IMR-90 (cell line): ENCODE measurements at regions not wholly inside any gene's neighbourhood (a gene's known extent, or its start where the extent isn't known, plus 50 kb on each side); places are given as distances from the start of the nearest gene placed in this dataset.

Experiments used
- ATAC-seq: fragments of 200-7000 bp; cut with Tn5 transposase; 2 replicates; pipeline ENCODE4 v1.9.1; 2020; ENCODE audit warnings: low read depth, mild to moderate bottlenecking, moderate library complexity
- BruUV-seq: library from RNA; stranded (reverse); fragments of 400-500 nt; replicated peaks from 2 replicates; lab custom pipeline; 2021; lab: Mats Ljungman, UMichigan
- CTCF ChIA-PET: fragments of 300-600 bp; formaldehyde crosslinking; extraction: SDS; loops from one replicate; lab custom pipeline; 2021; ENCODE audit warnings: antibody characterized with exemption; lab: Yijun Ruan, JAX
- POLR2A ChIA-PET: fragments of 300-600 bp; sonication (Branson Sonifier 250); formaldehyde crosslinking; loops from one replicate; lab custom pipeline; 2022; ENCODE audit warnings: antibody characterized with exemption; ENCODE audit not compliant: unreplicated experiment; lab: Charles Lee
- DNase-seq: peaks from one replicate; pipeline ENCODE4 v3.0.0; 2013
- H2AFZ ChIP-seq: replicated peaks from 2 replicates; pipeline ENCODE3; 2013; ENCODE audit warnings: low read length, mild to moderate bottlenecking; ENCODE audit not compliant: poor library complexity
- H2AK5ac ChIP-seq: 2 replicates; pipeline ENCODE4 v1.6.1; 2013; ENCODE audit warnings: low read depth, low read length, inconsistent platforms
- H2AK9ac ChIP-seq: replicated peaks from 2 replicates; pipeline ENCODE3; 2013; ENCODE audit warnings: mild to moderate bottlenecking, low read depth, low read length, moderate library complexity; ENCODE audit not compliant: poor library complexity
- H2BK120ac ChIP-seq: 2 replicates; pipeline ENCODE4 v1.6.1; 2013; ENCODE audit warnings: low read depth, low read length, inconsistent platforms
- H2BK15ac ChIP-seq: 3 replicates; pipeline ENCODE4 v1.6.1; 2013; ENCODE audit warnings: low read depth, low read length, inconsistent platforms
- H2BK20ac ChIP-seq: 2 replicates; pipeline ENCODE4 v1.6.1; 2013; ENCODE audit warnings: low read depth, mild to moderate bottlenecking, inconsistent platforms, low read length, moderate library complexity
- H2BK5ac ChIP-seq: 2 replicates; pipeline ENCODE4 v1.6.1; 2013; ENCODE audit warnings: mild to moderate bottlenecking, low read depth, low read length, inconsistent platforms; ENCODE audit not compliant: poor library complexity, severe bottlenecking
- H3K14ac ChIP-seq: replicated peaks from 2 replicates; pipeline ENCODE4 v1.6.1; 2013; ENCODE audit warnings: low read depth, low read length, inconsistent platforms
- H3K18ac ChIP-seq: 2 replicates; pipeline ENCODE4 v1.6.1; 2013; ENCODE audit warnings: low read depth, low read length, control low read depth
- H3K23ac ChIP-seq: 2 replicates; pipeline ENCODE4 v1.6.1; 2013; ENCODE audit warnings: low read depth, low read length, inconsistent platforms
- H3K27ac ChIP-seq: 2 replicates; pipeline ENCODE4 v1.5.1; 2013; ENCODE audit warnings: mild to moderate bottlenecking, control low read depth, low read length; ENCODE audit not compliant: insufficient read depth
- H3K27me3 ChIP-seq: 2 replicates; pipeline ENCODE4 v1.6.1; 2013; ENCODE audit warnings: low read length; ENCODE audit not compliant: control insufficient read depth, insufficient read depth
- H3K36me3 ChIP-seq: 2 replicates; pipeline ENCODE4 v1.6.1; 2013; ENCODE audit warnings: low read length, mixed read lengths; ENCODE audit not compliant: control insufficient read depth, insufficient read depth
- H3K4ac ChIP-seq: 2 replicates; pipeline ENCODE4 v1.6.1; 2013; ENCODE audit warnings: low read depth, low read length, inconsistent platforms
- H3K4me1 ChIP-seq: 2 replicates; pipeline ENCODE4 v1.6.1; 2013; ENCODE audit warnings: low read length, mixed read lengths; ENCODE audit not compliant: control insufficient read depth, insufficient read depth
- H3K4me2 ChIP-seq: 2 replicates; pipeline ENCODE4 v1.6.1; 2013; ENCODE audit warnings: low read depth, mild to moderate bottlenecking, control low read depth, low read length, moderate library complexity
- H3K4me3 ChIP-seq: 2 replicates; pipeline ENCODE4 v1.5.1; 2013; ENCODE audit warnings: low read depth, mild to moderate bottlenecking, control low read depth, low read length, moderate library complexity; ENCODE audit not compliant: insufficient read depth
- H3K56ac ChIP-seq: 2 replicates; pipeline ENCODE4 v1.6.1; 2013; ENCODE audit warnings: low read length, inconsistent platforms; ENCODE audit not compliant: insufficient read depth; ENCODE audit errors: extremely low read depth
- H3K79me1 ChIP-seq, 2 experiments: 2 replicates each; pipeline ENCODE4 v1.6.1; 2013; ENCODE audit warnings: low read length in 2 of 2, inconsistent platforms in 1 of 2, low read depth in 1 of 2
- H3K9ac ChIP-seq: 2 replicates; pipeline ENCODE4 v1.6.1; 2013; ENCODE audit warnings: low read depth, low read length, control low read depth
- H3K9me1 ChIP-seq: 2 replicates; pipeline ENCODE4 v1.6.1; 2013; ENCODE audit warnings: low read length, inconsistent platforms; ENCODE audit not compliant: insufficient read depth
- H3K9me3 ChIP-seq: 2 replicates; pipeline ENCODE4 v1.6.1; 2013; ENCODE audit warnings: low read length; ENCODE audit not compliant: control insufficient read depth, insufficient read depth
- H4K20me1 ChIP-seq: 2 replicates; pipeline ENCODE4 v1.6.1; 2013; ENCODE audit warnings: low read length, inconsistent platforms; ENCODE audit not compliant: insufficient read depth
- H4K5ac ChIP-seq: 2 replicates; pipeline ENCODE4 v1.6.1; 2013; ENCODE audit warnings: mild to moderate bottlenecking, low read depth, low read length, control low read depth
- H4K8ac ChIP-seq, 2 experiments: 2 replicates each; pipeline ENCODE4 v1.6.1; 2013; ENCODE audit warnings: low read depth in 2 of 2, low read length in 2 of 2, control low read depth in 1 of 2, inconsistent platforms in 1 of 2
- H4K91ac ChIP-seq: 2 replicates; pipeline ENCODE4 v1.6.1; 2013; ENCODE audit warnings: low read depth, low read length, inconsistent platforms; ENCODE audit not compliant: insufficient read depth
- BHLHE40 ChIP-seq: fragments of 150-350 bp; IDR thresholded peaks from 2 replicates; pipeline ENCODE4 v1.6.1; 2016; ENCODE audit warnings: mild to moderate bottlenecking, low read depth, low read length
- CEBPB ChIP-seq: IDR thresholded peaks from 2 replicates; pipeline ENCODE4 v1.6.1; 2012; ENCODE audit warnings: low read depth, low read length, improper control_type of control experiment
- CHD1 ChIP-seq: IDR thresholded peaks from 2 replicates; pipeline ENCODE4 v1.6.1; 2012; ENCODE audit warnings: low read depth, low read length, improper control_type of control experiment
- FOS ChIP-seq: fragments of 150-350 bp; IDR thresholded peaks from 2 replicates; pipeline ENCODE4 v1.6.1; 2016; ENCODE audit warnings: low read depth, low read length
- MAFK ChIP-seq: IDR thresholded peaks from 2 replicates; pipeline ENCODE4 v1.6.1; 2012; ENCODE audit warnings: low read depth, low read length, improper control_type of control experiment
- MAZ ChIP-seq: IDR thresholded peaks from 2 replicates; pipeline ENCODE4 v1.6.1; 2012; ENCODE audit warnings: low read depth, mild to moderate bottlenecking, low read length, improper control_type of control experiment, moderate library complexity, borderline replicate concordance
- MXI1 ChIP-seq: IDR thresholded peaks from 2 replicates; pipeline ENCODE4 v1.6.1; 2012; ENCODE audit warnings: low read depth, mild to moderate bottlenecking, low read length, moderate library complexity, borderline replicate concordance
- NFE2L2 ChIP-seq: fragments of 150-350 bp; IDR thresholded peaks from 2 replicates; pipeline ENCODE4 v1.6.1; 2016; ENCODE audit warnings: low read depth, mild to moderate bottlenecking, low read length
- RAD21 ChIP-seq: IDR thresholded peaks from 2 replicates; pipeline ENCODE4 v1.6.1; 2012; ENCODE audit warnings: low read length, improper control_type of control experiment
- RCOR1 ChIP-seq: IDR thresholded peaks from 2 replicates; pipeline ENCODE4 v1.6.1; 2012; ENCODE audit warnings: mild to moderate bottlenecking, low read length, improper control_type of control experiment; ENCODE audit not compliant: insufficient replicate concordance
- SMC3 ChIP-seq: fragments of 150-350 bp; IDR thresholded peaks from 2 replicates; pipeline ENCODE4 v1.6.1; 2016; ENCODE audit warnings: low read depth, mild to moderate bottlenecking, antibody characterized with exemption, low read length, moderate library complexity
- WGBS, 2 experiments: methylation state at CpG; one replicate each; pipeline versions ENCODE4 v1.1.5 to v1.1.7; 2013; ENCODE audit warnings: missing lambda C conversion rate in 2 of 2; ENCODE audit not compliant: insufficient read length in 1 of 2; ENCODE audit errors: extremely low coverage in 2 of 2; 5-methylcytosine and 5-hydroxymethylcytosine counted together
- dilution Hi-C: fragments of 300-500 bp; cut with HindIII; formaldehyde crosslinking; loops from one replicate; pipeline ENCODE4 v1.14.3; 2018; ENCODE audit warnings: low sequenced_read_pairs; ENCODE audit not compliant: unreplicated experiment
- in situ Hi-C: fragments of 300-500 bp; cut with MboI; formaldehyde crosslinking; loops from 3 replicates; pipeline ENCODE4 v1.14.3; 2019; ENCODE audit warnings: low sequenced_read_pairs, inconsistent platforms, mixed read lengths
- intact Hi-C: fragments of 100-400 bp; cut with micrococcal nuclease; formaldehyde crosslinking; loops from 2 replicates; pipeline ENCODE4 v1.10.0; 2022
- TF ChIP-seq, protein P1 (sequence below): fragments of 150-350 bp; IDR thresholded peaks from 2 replicates; pipeline ENCODE4 v1.6.1; 2017; ENCODE audit warnings: mild to moderate bottlenecking, antibody characterized with exemption, low read length, low read depth
- TF ChIP-seq, protein P2 (sequence below): conservative IDR thresholded peaks from 2 replicates; pipeline ENCODE4 v1.5.1; 2012; ENCODE audit warnings: mild to moderate bottlenecking, low read depth, low read length, improper control_type of control experiment

DNA sequence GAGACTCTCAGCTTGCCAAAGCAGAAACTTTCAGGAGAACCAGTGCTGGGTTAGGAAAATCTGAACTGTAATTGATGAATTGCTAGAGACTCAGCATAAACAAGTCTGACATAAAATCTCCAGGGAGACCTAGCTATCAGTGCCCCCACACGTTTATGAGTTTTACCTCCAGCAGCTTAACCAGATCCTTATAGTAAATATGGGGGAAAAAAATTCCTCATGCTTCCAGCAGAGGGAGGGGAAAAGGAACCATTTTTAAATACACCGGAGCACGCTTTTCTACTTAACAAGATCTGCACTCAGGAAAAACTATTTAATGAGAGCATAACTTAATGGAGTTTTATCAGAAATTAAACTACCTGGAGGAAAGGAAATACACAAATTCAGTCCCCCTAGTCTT lies 1040.7 kb upstream of the INTU start:
- Histone ChIP-seq H2AK5ac (no peak overlapping the region), H3K4ac (no peak overlapping the region), H3K9me3 (peaks cover under 1% of the 10 kb centered on the region), H2AFZ (no peak overlapping the region), H2BK20ac (no peak overlapping the region), H3K18ac (peak overlapping the region; percentile 27; the same call in 1 of the 2 replicates), H3K27ac (no peak overlapping the region), H3K27me3 (no peaks in the 10 kb centered on the region), H3K4me1 (peaks cover 3% of the 10 kb centered on the region), H4K8ac (no peak overlapping the region), H3K9ac (no peak overlapping the region), H3K56ac (no peak overlapping the region), H2AK9ac (no peak overlapping the region), H3K9me1 (no peaks in the 10 kb centered on the region), H4K91ac (no peak overlapping the region), H2BK120ac (no peak overlapping the region), H3K23ac (no peak overlapping the region), H3K36me3 (no peaks in the 10 kb centered on the region), H3K4me3 (no peak overlapping the region), H2BK15ac (no peak overlapping the region), H3K79me1 (no peaks in the 10 kb centered on the region), H3K14ac (no peak overlapping the region), H4K20me1 (no peaks in the 10 kb centered on the region), H4K5ac (0 out of 2 replicates have a peak overlapping the region, but pooled peaks have one; percentile 48), H3K4me2 (no peak overlapping the region), H2BK5ac (no peak overlapping the region)
- in situ Hi-C loops (no loop called here), dilution Hi-C loops (no loop called here), intact Hi-C loops (no loop called here)
- POLR2A ChIA-PET, result no interaction called here
- DNase-seq (peak; percentile 28), ATAC-seq (no peak; the same call in 1 of the 2 replicates)
- CTCF ChIA-PET, result interaction anchor here (1.0 kb wide), 1 partner anchor 15 kb away, joined by 3 read pairs; no protein-coding TSS in a partner anchor
- no TSS peak for BruUV-seq
- no CpG with 5 or more reads among the region's 3 CpGs for WGBS, 2 experiments
- no peak for TF ChIP-seq CEBPB
- TF ChIP-seq, protein P1, sequence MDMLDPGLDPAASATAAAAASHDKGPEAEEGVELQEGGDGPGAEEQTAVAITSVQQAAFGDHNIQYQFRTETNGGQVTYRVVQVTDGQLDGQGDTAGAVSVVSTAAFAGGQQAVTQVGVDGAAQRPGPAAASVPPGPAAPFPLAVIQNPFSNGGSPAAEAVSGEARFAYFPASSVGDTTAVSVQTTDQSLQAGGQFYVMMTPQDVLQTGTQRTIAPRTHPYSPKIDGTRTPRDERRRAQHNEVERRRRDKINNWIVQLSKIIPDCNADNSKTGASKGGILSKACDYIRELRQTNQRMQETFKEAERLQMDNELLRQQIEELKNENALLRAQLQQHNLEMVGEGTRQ, result no peak
- TF ChIP-seq RCOR1, result no peak
- TF ChIP-seq NFE2L2, result no peak
- TF ChIP-seq MAFK, result no peak
- TF ChIP-seq MAZ, result no peak
- TF ChIP-seq, protein P2, sequence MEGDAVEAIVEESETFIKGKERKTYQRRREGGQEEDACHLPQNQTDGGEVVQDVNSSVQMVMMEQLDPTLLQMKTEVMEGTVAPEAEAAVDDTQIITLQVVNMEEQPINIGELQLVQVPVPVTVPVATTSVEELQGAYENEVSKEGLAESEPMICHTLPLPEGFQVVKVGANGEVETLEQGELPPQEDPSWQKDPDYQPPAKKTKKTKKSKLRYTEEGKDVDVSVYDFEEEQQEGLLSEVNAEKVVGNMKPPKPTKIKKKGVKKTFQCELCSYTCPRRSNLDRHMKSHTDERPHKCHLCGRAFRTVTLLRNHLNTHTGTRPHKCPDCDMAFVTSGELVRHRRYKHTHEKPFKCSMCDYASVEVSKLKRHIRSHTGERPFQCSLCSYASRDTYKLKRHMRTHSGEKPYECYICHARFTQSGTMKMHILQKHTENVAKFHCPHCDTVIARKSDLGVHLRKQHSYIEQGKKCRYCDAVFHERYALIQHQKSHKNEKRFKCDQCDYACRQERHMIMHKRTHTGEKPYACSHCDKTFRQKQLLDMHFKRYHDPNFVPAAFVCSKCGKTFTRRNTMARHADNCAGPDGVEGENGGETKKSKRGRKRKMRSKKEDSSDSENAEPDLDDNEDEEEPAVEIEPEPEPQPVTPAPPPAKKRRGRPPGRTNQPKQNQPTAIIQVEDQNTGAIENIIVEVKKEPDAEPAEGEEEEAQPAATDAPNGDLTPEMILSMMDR, result peak; percentile 39
- no peak for TF ChIP-seq MXI1
- TF ChIP-seq CHD1, result no peak
- peak; percentile 9; the same call in 1 of the 2 replicates for TF ChIP-seq RAD21
- peak; percentile 29; the same call in 1 of the 2 replicates for TF ChIP-seq SMC3
- no peak for TF ChIP-seq FOS
- TF ChIP-seq BHLHE40, result no peak
